ENCODE measurements at regions not wholly inside any gene's neighbourhood (a gene's known extent, or its start where the extent isn't known, plus 50 kb on each side); places are given as distances from the start of the nearest gene placed in this dataset.

DNA sequence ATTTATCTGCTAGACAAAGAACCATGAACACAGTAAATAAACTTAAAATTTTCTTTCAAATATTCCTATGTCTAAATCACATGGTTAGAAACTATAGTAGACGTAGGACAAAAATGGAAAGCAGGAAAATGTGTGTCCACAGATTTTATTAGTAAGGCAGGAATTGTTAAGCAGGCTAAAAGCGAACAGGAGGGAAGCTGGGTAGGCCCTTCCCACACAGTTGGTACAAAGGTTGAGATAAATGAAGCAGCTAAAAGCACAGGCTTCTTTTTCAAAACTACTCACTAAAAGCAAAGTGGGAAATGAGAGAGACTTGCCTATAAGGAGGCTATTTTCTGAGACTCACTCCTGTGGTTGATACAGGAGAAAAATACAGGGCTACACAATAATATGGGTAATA is 108.1 kb upstream of the PABPC4L start:
- CTCF ChIA-PET = no interaction called here
- no peaks in the 10 kb centered on the region for H3K27me3 ChIP-seq (ENCODE audit: low read length)
- no peak overlapping the region for H3K9ac ChIP-seq (ENCODE audit: low read length)
- intact Hi-C loops (cut with micrococcal nuclease) = no loop called here
- no TSS peak for BruUV-seq (replicated peaks)
- H3K27ac ChIP-seq (ENCODE audit: low read length) = no peak overlapping the region
- H3K4me3 ChIP-seq (ENCODE audit: low read length) = no peak overlapping the region
- no peaks in the 10 kb centered on the region for H3K79me2 ChIP-seq (ENCODE audit: low read length)
- no peaks in the 10 kb centered on the region for H3F3A ChIP-seq (ENCODE audit: low read length, unreplicated experiment)
- DNase-seq (no peak), ATAC-seq (no peak)
- no peak overlapping the region for H2AFZ ChIP-seq (ENCODE audit: low read length)
- H3K9me3 ChIP-seq (ENCODE audit: low read length) = no peaks in the 10 kb centered on the region
- H3K4me1 ChIP-seq (ENCODE audit: insufficient read depth, low read length) = no peaks in the 10 kb centered on the region
- no peak for TF ChIP-seq EZH2phosphoT487 (IDR thresholded peaks at IDR 0.05; ENCODE audit: borderline replicate concordance, low read length)
- TF ChIP-seq EZH2 (IDR thresholded peaks at IDR 0.05; ENCODE audit: low read length, unreplicated experiment) = no peak
- TF ChIP-seq, protein P1, sequence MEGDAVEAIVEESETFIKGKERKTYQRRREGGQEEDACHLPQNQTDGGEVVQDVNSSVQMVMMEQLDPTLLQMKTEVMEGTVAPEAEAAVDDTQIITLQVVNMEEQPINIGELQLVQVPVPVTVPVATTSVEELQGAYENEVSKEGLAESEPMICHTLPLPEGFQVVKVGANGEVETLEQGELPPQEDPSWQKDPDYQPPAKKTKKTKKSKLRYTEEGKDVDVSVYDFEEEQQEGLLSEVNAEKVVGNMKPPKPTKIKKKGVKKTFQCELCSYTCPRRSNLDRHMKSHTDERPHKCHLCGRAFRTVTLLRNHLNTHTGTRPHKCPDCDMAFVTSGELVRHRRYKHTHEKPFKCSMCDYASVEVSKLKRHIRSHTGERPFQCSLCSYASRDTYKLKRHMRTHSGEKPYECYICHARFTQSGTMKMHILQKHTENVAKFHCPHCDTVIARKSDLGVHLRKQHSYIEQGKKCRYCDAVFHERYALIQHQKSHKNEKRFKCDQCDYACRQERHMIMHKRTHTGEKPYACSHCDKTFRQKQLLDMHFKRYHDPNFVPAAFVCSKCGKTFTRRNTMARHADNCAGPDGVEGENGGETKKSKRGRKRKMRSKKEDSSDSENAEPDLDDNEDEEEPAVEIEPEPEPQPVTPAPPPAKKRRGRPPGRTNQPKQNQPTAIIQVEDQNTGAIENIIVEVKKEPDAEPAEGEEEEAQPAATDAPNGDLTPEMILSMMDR (conservative IDR thresholded peaks at IDR 0.05; ENCODE audit: low read depth, low read length) = no peak
- H4K20me1 ChIP-seq (ENCODE audit: low read length) = no peaks in the 10 kb centered on the region
- no peak overlapping the region for H3K4me2 ChIP-seq (ENCODE audit: low read length)
- POLR2A ChIA-PET (ENCODE audit: unreplicated experiment) = no interaction called here
- H3K36me3 ChIP-seq (ENCODE audit: low read depth, low read length) = no peaks in the 10 kb centered on the region
- no peaks in the 10 kb centered on the region for H3K9me2 ChIP-seq (replicated peaks; ENCODE audit: low read length)

DNA sequence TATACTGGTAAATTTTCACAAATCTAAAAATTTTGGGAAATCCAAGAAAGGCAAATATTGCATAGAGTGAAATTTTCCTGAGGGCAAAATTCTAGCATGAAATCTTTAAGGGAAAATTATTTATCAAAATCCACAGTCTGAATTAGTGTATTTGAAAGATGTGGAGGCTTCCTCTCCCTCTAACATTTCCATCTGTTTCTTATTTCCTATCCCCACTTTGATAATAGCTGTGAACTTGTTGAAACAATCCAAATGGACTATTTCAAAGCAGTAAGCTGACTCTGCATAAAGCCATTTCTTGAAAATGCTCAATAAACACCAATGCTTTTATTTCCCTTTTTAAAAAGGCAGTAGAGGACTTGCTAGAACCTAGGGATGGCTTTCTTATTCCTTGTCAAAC is 107.3 kb upstream of the PABPC4L start:
- Histone ChIP-seq H3K27me3 (ENCODE audit: low read length) (no peaks in the 10 kb centered on the region), H3K9me2 (replicated peaks; ENCODE audit: low read length) (no peaks in the 10 kb centered on the region), H3K4me1 (ENCODE audit: insufficient read depth, low read length) (no peaks in the 10 kb centered on the region), H3K9ac (ENCODE audit: low read length) (no peak overlapping the region), H3K4me3 (ENCODE audit: low read length) (no peak overlapping the region), H4K20me1 (ENCODE audit: low read length) (no peaks in the 10 kb centered on the region), H3F3A (ENCODE audit: low read length, unreplicated experiment) (no peaks in the 10 kb centered on the region), H3K36me3 (ENCODE audit: low read depth, low read length) (no peaks in the 10 kb centered on the region), H3K4me2 (ENCODE audit: low read length) (no peak overlapping the region), H2AFZ (ENCODE audit: low read length) (no peak overlapping the region), H3K9me3 (ENCODE audit: low read length) (no peaks in the 10 kb centered on the region), H3K79me2 (ENCODE audit: low read length) (no peaks in the 10 kb centered on the region), H3K27ac (ENCODE audit: low read length) (no peak overlapping the region)
- DNase-seq = no peak
- no TSS peak for BruUV-seq (replicated peaks)
- ChIA-PET CTCF (no interaction called here), POLR2A (ENCODE audit: unreplicated experiment) (no interaction called here)
- intact Hi-C loops (cut with micrococcal nuclease) = no loop called here
- TF ChIP-seq EZH2phosphoT487 (IDR thresholded peaks at IDR 0.05; ENCODE audit: borderline replicate concordance, low read length) (no peak), EZH2 (IDR thresholded peaks at IDR 0.05; ENCODE audit: low read length, unreplicated experiment) (no peak)
- TF ChIP-seq, protein P1 (conservative IDR thresholded peaks at IDR 0.05; ENCODE audit: low read depth, low read length) = no peak
- ATAC-seq = no peak

DNA sequence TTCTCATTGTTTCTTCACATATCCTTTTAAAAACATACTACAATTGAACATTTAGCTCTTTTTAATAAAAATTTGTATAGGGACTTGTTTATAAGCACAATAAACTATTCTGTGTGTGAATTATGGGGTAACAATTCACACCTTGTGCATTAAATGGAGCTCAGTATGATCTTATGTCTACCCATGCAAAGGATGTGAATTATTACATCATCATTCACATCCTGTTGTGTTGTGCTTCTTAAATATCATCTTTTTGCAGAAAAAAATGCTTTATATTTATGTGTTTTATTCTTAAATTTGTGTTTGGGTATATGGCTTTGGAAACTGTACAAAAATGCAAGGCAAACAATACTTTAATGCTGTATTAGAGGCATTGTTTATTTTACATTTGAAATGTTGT is 96.7 kb upstream of the PABPC4L start:
- H3K79me2 ChIP-seq (ENCODE audit: low read length) = no peaks in the 10 kb centered on the region
- no peak overlapping the region for H3K9ac ChIP-seq (ENCODE audit: low read length)
- ATAC-seq = no peak
- no peaks in the 10 kb centered on the region for H3K36me3 ChIP-seq (ENCODE audit: low read depth, low read length)
- no peak overlapping the region for H3K4me2 ChIP-seq (ENCODE audit: low read length)
- ChIA-PET POLR2A (ENCODE audit: unreplicated experiment) (no interaction called here), CTCF (no interaction called here)
- no TSS peak for BruUV-seq (replicated peaks)
- H3K27ac ChIP-seq (ENCODE audit: low read length) = no peak overlapping the region
- no peaks in the 10 kb centered on the region for H3K9me2 ChIP-seq (replicated peaks; ENCODE audit: low read length)
- intact Hi-C loops (cut with micrococcal nuclease) = no loop called here
- TF ChIP-seq EZH2phosphoT487 (IDR thresholded peaks at IDR 0.05; ENCODE audit: borderline replicate concordance, low read length) (no peak), EZH2 (IDR thresholded peaks at IDR 0.05; ENCODE audit: low read length, unreplicated experiment) (no peak)
- TF ChIP-seq, protein P1 (conservative IDR thresholded peaks at IDR 0.05; ENCODE audit: low read depth, low read length) = no peak
- H4K20me1 ChIP-seq (ENCODE audit: low read length) = no peaks in the 10 kb centered on the region
- no peaks in the 10 kb centered on the region for H3K4me1 ChIP-seq (ENCODE audit: insufficient read depth, low read length)
- no peaks in the 10 kb centered on the region for H3K9me3 ChIP-seq (ENCODE audit: low read length)
- no peak for DNase-seq
- no peaks in the 10 kb centered on the region for H3K27me3 ChIP-seq (ENCODE audit: low read length)
- no peaks in the 10 kb centered on the region for H3F3A ChIP-seq (ENCODE audit: low read length, unreplicated experiment)
- H2AFZ ChIP-seq (ENCODE audit: low read length) = no peak overlapping the region
- H3K4me3 ChIP-seq (ENCODE audit: low read length) = no peak overlapping the region

Data from PC-3 (cell line).